HG02885 (cell line): ENCODE measurements at regions not wholly inside any gene's neighbourhood (a gene's known extent, or its start where the extent isn't known, plus 50 kb on each side); places are given as distances from the start of the nearest gene placed in this dataset.
"Not testable (repeated sequence)": the region's sequence is repeated elsewhere in the genome, so short reads cannot be mapped to it uniquely, and the experiment has no call there.

Source experiments
- ATAC-seq: cut with Tn5 transposase; IDR thresholded peaks from one replicate; pipeline ENCODE4 v1.9.1; 2021; ENCODE audit warnings: mild to moderate bottlenecking; ENCODE audit not compliant: unreplicated experiment, poor library complexity

GRCh38 chr2:43152186-43152585 is 74.2 kb downstream of the ZFP36L2 start:
- ATAC-seq, result no peak

DNA sequence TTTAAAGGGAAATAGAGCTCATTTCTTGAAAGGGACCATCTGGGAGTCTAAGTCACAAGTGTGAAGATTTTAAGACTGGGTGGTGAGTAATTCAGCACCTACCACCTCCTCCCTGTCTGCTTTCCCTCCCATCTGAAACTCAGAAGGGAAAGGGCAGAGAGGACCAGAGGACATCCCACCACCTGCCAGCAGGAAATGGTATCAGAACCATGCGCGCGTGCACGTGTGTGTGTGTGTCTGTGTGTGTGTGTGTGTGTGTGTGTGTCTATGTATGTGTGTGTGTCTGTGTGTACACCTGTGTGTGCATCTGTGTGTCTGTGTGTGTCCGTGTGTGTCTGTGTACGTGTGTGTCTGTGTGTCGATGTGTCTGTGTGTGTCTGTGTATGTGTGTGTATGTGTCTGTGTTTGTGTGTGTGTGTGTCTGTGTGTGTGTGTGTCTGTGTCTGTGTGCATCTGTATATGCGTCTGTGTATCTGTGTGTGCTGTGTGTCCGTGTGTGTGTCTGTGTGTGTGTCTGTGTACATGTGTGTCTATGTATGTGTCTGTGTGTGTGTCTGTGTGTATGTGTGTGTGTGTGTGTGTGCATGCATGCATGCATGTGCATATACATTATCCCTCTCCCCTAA is 76.8 kb downstream of the ZFP36L2 start:
- ATAC-seq, result no peak

- no peak for ATAC-seq
Observed at GRCh38 chr2:43146083-43146482, 80.3 kb downstream of the ZFP36L2 start.

GRCh38 chr2:43144263-43144662 is 82.1 kb downstream of the ZFP36L2 start:
- no peak for ATAC-seq

DNA sequence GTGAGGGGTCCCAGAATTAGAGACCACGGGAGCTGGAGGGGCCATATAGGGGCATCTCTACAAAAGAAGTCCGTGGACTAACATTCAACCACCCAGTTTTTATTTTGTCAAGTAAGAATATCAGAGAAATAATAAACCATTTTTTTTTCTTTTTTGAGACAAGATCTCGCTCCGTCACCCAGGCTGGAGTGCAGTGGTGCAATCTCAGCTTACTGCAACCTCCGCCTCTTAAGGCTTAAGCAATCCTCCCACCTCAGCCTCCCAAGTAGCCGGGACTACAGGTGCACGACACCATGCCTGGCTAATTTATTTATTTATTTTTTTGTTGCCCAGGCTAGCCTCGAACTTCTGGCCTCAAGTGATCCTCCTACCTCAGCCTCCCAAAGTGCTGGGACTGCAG is 82.7 kb downstream of the ZFP36L2 start:
- ATAC-seq, result no peak

GRCh38 chr2:43142921-43143438 is 83.4 kb downstream of the ZFP36L2 start:
- no peak for ATAC-seq

GRCh38 chr2:43141636-43142151 is 84.7 kb downstream of the ZFP36L2 start:
- ATAC-seq, result not testable (repeated sequence)

DNA sequence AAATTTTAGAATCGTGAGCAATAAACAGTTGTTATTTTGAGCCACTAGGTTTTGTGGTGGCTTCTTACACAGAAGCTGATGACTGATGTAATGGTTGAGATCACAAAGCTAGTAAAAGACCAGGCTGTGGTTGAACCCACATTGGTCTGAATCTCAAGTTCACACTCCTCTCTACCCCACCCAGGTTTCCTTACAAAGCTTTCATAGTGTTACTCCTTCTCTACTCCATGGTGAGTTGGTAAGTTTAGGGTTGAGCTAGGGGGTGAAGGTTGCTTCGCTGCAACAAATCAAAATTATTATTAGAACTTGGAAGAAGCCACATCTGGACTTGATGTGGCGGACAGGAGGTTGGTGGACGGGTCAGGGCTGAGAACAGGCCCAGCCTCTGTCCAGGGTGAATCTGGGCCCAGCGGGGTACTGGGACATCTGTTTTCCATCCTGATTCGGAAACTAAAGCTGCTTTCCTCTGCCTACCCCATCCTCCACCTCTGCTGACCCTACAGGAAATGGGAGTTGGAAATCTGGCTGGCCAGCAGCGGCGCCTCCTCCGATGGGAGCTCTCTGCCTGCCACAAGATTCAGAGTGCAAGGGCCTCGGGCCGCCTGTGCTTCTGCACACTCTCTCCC is 86.3 kb downstream of the ZFP36L2 start:
- ATAC-seq, result peak; percentile 68

DNA sequence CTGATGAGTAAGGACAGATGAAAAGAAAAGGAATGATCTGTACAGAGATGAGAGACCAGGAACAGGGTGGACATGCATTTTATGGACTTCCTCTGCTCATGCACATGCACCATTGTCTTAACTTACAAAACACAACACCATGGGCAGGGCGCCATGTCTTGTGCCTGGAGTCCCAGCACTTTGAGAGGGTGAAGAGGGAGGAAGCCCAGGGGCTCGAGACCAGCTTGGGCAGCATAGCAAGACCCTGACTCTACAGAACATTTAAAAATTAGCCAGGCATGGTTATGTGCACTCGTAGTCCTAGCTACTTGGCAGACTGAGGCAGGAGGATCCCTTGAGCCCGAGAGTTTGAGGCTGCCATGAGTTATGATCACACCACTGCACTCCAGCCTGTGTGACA is 86.9 kb downstream of the ZFP36L2 start:
- ATAC-seq, result no peak

- ATAC-seq, result no peak
Observed at GRCh38 chr2:43138441-43138840, 88.0 kb downstream of the ZFP36L2 start.

- no peak for ATAC-seq
Observed at GRCh38 chr2:43136876-43137275, 89.5 kb downstream of the ZFP36L2 start.

DNA sequence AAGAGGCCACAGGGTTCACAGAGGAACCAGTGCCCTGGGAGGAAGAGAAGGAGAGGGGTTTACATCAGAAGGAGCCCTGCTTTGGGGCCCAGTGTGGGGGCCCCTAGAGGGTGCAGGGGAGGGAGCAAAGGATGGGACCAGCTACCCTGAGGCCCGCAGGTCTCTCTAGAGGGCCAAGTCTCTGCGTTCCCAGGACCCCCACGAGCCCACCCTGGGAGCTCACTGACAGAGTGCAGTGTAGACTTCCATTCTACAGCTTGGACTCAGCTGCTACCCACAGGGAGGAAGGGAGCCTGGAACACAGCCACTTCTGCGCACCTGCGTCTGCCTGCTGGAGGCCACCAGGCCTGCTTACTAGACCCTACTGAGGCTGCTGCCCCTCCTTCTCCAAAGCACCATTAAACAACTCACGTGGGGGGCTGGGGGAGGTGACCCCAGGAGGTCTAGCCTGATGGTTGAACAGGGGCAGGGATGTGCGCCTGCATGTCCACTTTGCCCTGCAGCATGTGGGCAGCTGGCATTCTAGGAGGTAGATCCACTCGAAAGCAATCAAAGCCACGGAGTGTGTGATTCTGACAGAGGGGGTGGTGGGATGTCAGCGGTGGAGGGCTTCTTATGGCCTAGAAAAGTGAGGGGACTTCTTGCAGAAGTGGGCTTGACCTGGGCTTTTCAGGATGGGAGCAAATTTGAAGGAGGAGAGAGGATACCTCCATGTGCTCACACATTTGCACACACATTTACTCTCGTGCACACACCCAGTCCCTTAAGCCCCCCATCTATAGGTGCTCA is 90.2 kb downstream of the ZFP36L2 start:
- ATAC-seq, result no peak

DNA sequence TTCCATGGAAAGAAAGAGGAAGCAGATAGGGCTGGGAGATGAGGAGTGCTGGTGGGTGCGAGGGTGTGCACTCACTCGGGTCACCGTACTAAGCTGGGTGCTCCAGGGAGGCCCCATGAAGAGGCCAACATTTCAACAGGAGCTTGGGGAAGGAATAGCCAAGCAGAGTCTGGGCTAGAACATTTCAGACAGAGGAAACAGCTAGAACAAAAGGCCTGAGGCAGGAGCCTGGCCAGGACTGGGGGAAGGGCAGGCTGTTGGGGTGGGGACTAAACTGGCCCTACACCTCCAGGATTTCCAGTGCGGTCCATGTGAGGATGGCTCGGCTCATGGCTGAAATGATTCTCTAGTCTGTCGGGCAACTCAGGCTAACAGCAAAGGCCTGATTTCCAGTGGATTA is 90.8 kb downstream of the ZFP36L2 start:
- ATAC-seq, result no peak

DNA sequence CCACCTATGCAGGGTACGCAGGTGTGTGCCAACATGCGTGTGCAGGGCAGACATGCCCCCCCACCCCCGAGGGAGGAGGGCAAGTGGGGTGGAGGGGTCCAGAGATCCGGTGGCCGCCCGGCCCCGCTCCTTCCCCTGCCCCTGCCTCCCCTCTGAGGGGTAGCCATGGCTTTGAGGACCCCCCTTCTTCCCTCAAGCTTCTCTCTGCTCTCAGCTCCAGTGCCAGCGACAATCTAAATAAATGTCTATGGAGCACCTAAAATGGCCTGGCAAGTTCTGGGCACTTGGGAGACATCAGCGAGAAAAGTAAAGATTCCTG is 91.9 kb downstream of the ZFP36L2 start:
- ATAC-seq, result no peak

GRCh38 chr2:43133708-43134570 is 92.5 kb downstream of the ZFP36L2 start:
- peak; percentile 43 for ATAC-seq

DNA sequence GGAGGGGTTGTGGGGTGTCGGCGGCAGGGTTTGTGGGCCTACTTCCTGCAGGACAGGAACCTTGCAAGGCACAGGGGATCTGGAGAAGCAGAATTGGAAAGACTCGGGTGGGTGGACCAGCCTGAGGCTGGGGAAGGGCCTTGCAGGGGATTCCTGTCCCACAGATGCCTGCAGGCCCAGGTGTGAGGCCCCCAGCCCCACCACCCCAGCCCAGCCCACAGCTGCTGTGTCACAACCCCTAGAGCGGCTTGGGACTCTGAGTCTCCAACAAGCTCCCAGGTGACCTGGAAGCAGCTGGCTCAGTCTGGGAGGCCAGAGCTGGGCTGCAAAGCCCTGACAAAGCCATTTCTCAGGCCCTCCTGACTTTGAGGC is 93.1 kb downstream of the ZFP36L2 start:
- ATAC-seq, result no peak

GRCh38 chr2:43132683-43133301 is 93.6 kb downstream of the ZFP36L2 start:
- no peak for ATAC-seq

- no peak for ATAC-seq
Observed at GRCh38 chr2:43131890-43132682, 94.3 kb downstream of the ZFP36L2 start.
